Nephron progenitor cell (in vitro differentiated cells): ENCODE measurements at regions not wholly inside any gene's neighbourhood (a gene's known extent, or its start where the extent isn't known, plus 50 kb on each side); places are given as distances from the start of the nearest gene placed in this dataset.

Source experiments
- DNase-seq: peaks from one replicate; pipeline ENCODE4 v3.0.0; 2021
- H3K27ac Mint-ChIP-seq: 2 replicates; pipeline ENCODE4 v1.8.0; 2021; ENCODE audit warnings: mild to moderate bottlenecking, moderate library complexity, mixed read lengths
- H3K27me3 Mint-ChIP-seq: 2 replicates; pipeline ENCODE4 v1.8.0; 2021; ENCODE audit warnings: mild to moderate bottlenecking, low read depth, mixed read lengths; ENCODE audit not compliant: poor library complexity
- H3K36me3 Mint-ChIP-seq: 2 replicates; pipeline ENCODE4 v1.8.0; 2021; ENCODE audit warnings: low read depth, mixed read lengths
- H3K4me1 Mint-ChIP-seq: 2 replicates; pipeline ENCODE4 v1.8.0; 2021; ENCODE audit warnings: mixed read lengths
- H3K4me3 Mint-ChIP-seq: 2 replicates; pipeline ENCODE4 v1.8.0; 2021; ENCODE audit warnings: mild to moderate bottlenecking, moderate library complexity, mixed read lengths
- H3K9me3 Mint-ChIP-seq: 2 replicates; pipeline ENCODE4 v1.8.0; 2021; ENCODE audit warnings: mild to moderate bottlenecking, moderate library complexity, mixed read lengths
- TF ChIP-seq, protein P1 (sequence below): fragments of 200-600 bp; sonication (generic); IDR thresholded peaks from 2 replicates; pipeline ENCODE4 v1.5.0; 2021; ENCODE audit warnings: antibody characterized with exemption

DNA sequence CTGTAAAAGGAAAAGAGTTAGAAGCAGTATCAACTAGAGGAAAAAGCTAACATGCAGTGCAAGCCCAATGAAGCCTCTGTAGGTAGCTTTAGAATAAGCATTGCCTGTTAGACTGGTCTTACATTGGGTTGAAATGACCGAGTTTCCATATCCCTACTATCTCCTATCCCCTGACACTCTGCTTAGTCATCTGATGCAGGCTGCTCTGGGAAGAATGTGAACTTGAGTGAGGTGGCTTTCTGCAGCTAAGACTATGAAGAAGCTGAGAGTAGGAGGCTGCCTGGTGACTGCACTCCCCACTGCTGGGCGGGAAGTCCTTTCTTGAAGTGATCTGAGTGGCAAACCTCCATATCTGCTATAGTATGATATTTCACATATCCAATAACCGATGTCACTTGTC is 64.7 kb downstream of the OXSM start:
- TF ChIP-seq, protein P1, sequence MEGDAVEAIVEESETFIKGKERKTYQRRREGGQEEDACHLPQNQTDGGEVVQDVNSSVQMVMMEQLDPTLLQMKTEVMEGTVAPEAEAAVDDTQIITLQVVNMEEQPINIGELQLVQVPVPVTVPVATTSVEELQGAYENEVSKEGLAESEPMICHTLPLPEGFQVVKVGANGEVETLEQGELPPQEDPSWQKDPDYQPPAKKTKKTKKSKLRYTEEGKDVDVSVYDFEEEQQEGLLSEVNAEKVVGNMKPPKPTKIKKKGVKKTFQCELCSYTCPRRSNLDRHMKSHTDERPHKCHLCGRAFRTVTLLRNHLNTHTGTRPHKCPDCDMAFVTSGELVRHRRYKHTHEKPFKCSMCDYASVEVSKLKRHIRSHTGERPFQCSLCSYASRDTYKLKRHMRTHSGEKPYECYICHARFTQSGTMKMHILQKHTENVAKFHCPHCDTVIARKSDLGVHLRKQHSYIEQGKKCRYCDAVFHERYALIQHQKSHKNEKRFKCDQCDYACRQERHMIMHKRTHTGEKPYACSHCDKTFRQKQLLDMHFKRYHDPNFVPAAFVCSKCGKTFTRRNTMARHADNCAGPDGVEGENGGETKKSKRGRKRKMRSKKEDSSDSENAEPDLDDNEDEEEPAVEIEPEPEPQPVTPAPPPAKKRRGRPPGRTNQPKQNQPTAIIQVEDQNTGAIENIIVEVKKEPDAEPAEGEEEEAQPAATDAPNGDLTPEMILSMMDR, result no peak

GRCh38 chr3:25855266-25855784 is 65.4 kb downstream of the OXSM start:
- Mint-ChIP-seq H3K9me3 (peaks cover 30% of the 10 kb centered on the region), H3K27ac (no peak overlapping the region), H3K36me3 (no peaks in the 10 kb centered on the region), H3K27me3 (peaks cover 7% of the 10 kb centered on the region), H3K4me1 (no peaks in the 10 kb centered on the region), H3K4me3 (no peak overlapping the region)
- TF ChIP-seq, protein P1, result no peak
- DNase-seq, result no peak

More for the DNA sequence above, 64.7 kb downstream of the OXSM start:
- peaks cover 23% of the 10 kb centered on the region for H3K9me3 Mint-ChIP-seq
- peaks cover 7% of the 10 kb centered on the region for H3K27me3 Mint-ChIP-seq
- peaks cover 3% of the 10 kb centered on the region for H3K4me1 Mint-ChIP-seq
- DNase-seq, result no peak
- no peak overlapping the region for H3K27ac Mint-ChIP-seq
- no peaks in the 10 kb centered on the region for H3K36me3 Mint-ChIP-seq
- H3K4me3 Mint-ChIP-seq, result no peak overlapping the region

DNA sequence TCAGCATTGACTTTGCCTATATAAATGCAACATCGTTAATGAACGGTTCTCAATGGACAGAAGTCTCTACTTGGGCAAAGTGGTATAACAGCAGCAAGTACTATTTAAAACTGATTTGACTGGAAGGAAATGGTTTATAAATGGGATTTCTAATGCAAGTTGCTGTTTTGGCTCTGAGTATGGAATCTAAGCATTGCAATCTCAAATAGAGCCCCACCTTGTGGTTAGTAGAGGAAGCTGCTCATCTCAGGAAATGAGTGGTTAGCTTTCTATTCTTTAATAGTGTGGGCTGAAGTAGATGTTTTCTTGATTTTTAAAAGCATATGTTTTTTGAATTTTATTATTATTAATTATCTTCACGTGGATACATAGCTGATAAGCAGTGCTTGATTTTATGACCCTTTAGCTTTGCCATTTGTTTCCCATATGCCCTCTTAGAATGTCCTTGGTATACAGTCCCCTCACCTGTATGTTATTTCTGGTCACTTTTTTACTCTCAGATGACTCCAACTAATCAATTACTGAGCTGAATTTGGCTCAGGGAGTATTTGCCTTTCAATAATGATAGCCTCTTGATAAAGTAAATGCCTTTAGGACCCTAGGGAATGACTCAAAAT is 67.1 kb downstream of the OXSM start:
- Mint-ChIP-seq H3K9me3 (peaks cover 25% of the 10 kb centered on the region), H3K4me3 (no peak overlapping the region), H3K4me1 (no peaks in the 10 kb centered on the region), H3K36me3 (no peaks in the 10 kb centered on the region), H3K27ac (no peak overlapping the region), H3K27me3 (peaks cover 4% of the 10 kb centered on the region)
- TF ChIP-seq, protein P1, result peak; percentile 57
- DNase-seq, result no peak

GRCh38 chr3:25861566-25861965 is 71.7 kb downstream of the OXSM start:
- Mint-ChIP-seq H3K4me3 (no peak overlapping the region), H3K36me3 (no peaks in the 10 kb centered on the region), H3K9me3 (peaks cover 26% of the 10 kb centered on the region), H3K27ac (no peak overlapping the region), H3K27me3 (peaks cover 2% of the 10 kb centered on the region), H3K4me1 (no peaks in the 10 kb centered on the region)
- no peak for DNase-seq
- TF ChIP-seq, protein P1, result no peak

GRCh38 chr3:25863011-25863415 is 73.1 kb downstream of the OXSM start:
- Mint-ChIP-seq H3K9me3 (peaks cover 26% of the 10 kb centered on the region), H3K4me1 (no peaks in the 10 kb centered on the region), H3K36me3 (no peaks in the 10 kb centered on the region), H3K27me3 (peaks cover 2% of the 10 kb centered on the region), H3K4me3 (no peak overlapping the region), H3K27ac (no peak overlapping the region)
- TF ChIP-seq, protein P1, result no peak
- no peak for DNase-seq

DNA sequence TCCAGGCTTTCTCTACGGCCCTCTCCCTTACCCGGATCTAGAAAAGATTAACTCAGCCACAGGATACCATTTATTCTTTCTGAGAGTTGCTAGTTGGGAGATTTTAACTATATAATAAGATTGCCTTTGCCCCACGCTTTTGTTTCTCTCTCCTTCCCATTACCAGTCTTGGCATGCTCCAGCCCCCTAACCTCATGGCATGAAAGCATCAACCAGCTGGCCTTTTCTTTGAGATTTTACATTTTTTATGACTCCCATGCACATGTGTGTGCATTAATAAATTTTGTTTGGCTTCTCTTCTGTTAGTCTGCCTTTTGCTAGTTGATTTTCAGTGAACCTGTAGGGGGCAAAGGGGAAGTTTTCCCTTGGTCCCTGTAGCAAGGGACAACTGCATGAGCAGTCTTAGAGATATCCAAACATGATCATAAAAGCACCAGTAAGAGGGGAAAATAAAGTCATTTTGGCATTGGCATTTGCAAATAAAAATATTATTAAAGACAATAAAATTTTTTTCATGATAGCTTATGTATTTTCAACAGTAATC is 73.6 kb downstream of the OXSM start:
- DNase-seq, result no peak
- no peak overlapping the region for H3K4me3 Mint-ChIP-seq
- peaks cover 26% of the 10 kb centered on the region for H3K9me3 Mint-ChIP-seq
- no peaks in the 10 kb centered on the region for H3K36me3 Mint-ChIP-seq
- H3K27ac Mint-ChIP-seq, result peak overlapping the region; percentile 4
- peaks cover 2% of the 10 kb centered on the region for H3K27me3 Mint-ChIP-seq
- H3K4me1 Mint-ChIP-seq, result no peaks in the 10 kb centered on the region
- TF ChIP-seq, protein P1, result no peak
